Transverse colon (tissue), 4 donors: ENCODE measurements at regions not wholly inside any gene's neighbourhood (a gene's known extent, or its start where the extent isn't known, plus 50 kb on each side); places are given as distances from the start of the nearest gene placed in this dataset.

Experiments used
- DNase-seq: peaks from one replicate; pipeline ENCODE4 v3.0.0-alpha.2; 2019
- H3K27ac ChIP-seq, 4 donors: fragments of 200-600 bp; sonication (generic); 2 replicates each; pipeline ENCODE4 v1.5.1; 2016 to 2018; ENCODE audit warnings: inconsistent platforms in 4 of 4
- H3K27me3 ChIP-seq: fragments of 200-600 bp; sonication (generic); 2 replicates; pipeline ENCODE4 v1.5.1; 2017; ENCODE audit warnings: inconsistent platforms
- H3K36me3 ChIP-seq, 4 donors: fragments of 200-600 bp; sonication (generic); 2 replicates each; pipeline ENCODE4 v1.5.1; 2017 to 2019; ENCODE audit warnings: inconsistent platforms in 4 of 4
- H3K4me1 ChIP-seq, 4 donors: fragments of 200-600 bp; sonication (generic); 2 replicates each; pipeline ENCODE4 v1.5.1; 2017 to 2020; ENCODE audit warnings: inconsistent platforms in 4 of 4
- H3K4me3 ChIP-seq, 4 donors: fragments of 200-600 bp; sonication (generic); 1 replicate in 1 of 4; 2 replicates in 3 of 4; pipeline versions ENCODE4 v1.5.1 to v1.6.1; 2017 to 2019; ENCODE audit warnings: inconsistent platforms in 4 of 4
- H3K9me3 ChIP-seq, 2 donors: fragments of 200-600 bp; sonication (generic); 2 replicates each; pipeline ENCODE4 v1.5.1; 2017 to 2019; ENCODE audit warnings: inconsistent platforms in 2 of 2
- CTCF ChIP-seq, 5 experiments: fragments of 200-600 bp in 3 of 5; fragments of 450-650 bp in 2 of 5; sonication (generic) in 3 of 5; IDR thresholded peaks; 1 replicate in 2 of 5; 2 replicates in 3 of 5; pipeline ENCODE4 v1.5.1; 2016 to 2017; ENCODE audit warnings: antibody characterized with exemption in 5 of 5, inconsistent platforms in 3 of 5, mild to moderate bottlenecking in 2 of 5, moderate library complexity in 1 of 5
- EP300 ChIP-seq: sonication (generic); formaldehyde crosslinking; IDR thresholded peaks from one replicate; pipeline ENCODE4 v1.6.1; 2017; ENCODE audit warnings: antibody characterized with exemption, low read depth
- POLR2A ChIP-seq: fragments of 450-650 bp; IDR thresholded peaks from one replicate; pipeline ENCODE4 v1.6.1; 2016; ENCODE audit warnings: antibody characterized with exemption, mild to moderate bottlenecking, moderate library complexity
- POLR2AphosphoS5 ChIP-seq, 3 donors: sonication (generic); formaldehyde crosslinking; IDR thresholded peaks; one replicate each; pipeline ENCODE4 v1.6.1; 2016; ENCODE audit warnings: antibody characterized with exemption in 3 of 3
- WGBS, 2 donors: methylation state at CpG; one replicate each; pipeline ENCODE4 v1.1.5; 2018; ENCODE audit warnings: low coverage in 1 of 2; 5-methylcytosine and 5-hydroxymethylcytosine counted together
- in situ Hi-C, 4 donors: fragments of 200-750 bp; cut with MboI; loops; one replicate each; pipeline versions ENCODE4 v1.15.0 to v1.15.1; 2017; ENCODE audit warnings: low sequenced_read_pairs in 3 of 4, low pct_ligation_motif_present in 1 of 4, low pct_unique_long_range_greater_than_20kb in 1 of 4
- intact Hi-C: fragments of 100-400 bp; cut with DNase I; formaldehyde crosslinking; loops from one replicate; pipeline ENCODE4 v1.15.1; 2023; ENCODE audit warnings: low total_unique reads

DNA sequence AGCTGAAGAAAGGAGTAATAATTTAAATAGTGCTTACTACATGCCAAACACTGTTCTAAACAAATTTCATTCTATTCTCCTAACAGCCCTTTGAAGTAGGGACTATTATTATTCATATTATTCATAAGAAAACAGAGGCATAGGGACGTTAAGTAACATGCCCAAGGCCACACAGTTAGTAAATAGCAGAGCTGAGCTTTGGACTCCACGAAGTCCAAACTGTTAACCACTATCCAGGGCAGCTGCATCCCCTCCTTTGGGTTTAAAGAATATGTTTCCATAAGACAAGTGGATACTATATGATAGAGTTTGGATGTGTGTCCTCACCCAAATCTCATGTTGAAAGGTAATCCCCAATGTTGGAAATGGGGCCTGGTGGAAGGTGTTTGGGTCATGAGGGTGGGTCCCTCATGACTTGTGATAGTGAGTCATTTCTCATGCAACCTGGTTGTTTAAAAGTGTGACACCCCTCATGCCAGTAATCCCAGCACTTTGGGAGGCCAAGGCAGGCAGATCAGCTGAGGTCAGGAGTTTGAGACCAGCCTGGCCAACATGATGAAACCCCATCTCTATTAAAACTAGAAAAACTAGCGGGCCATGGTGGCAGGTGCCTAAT is 144.0 kb upstream of the CXADR start:
- H3K27ac ChIP-seq: no peak overlapping the region
- no peak for TF ChIP-seq POLR2A
- no peak overlapping the region for H3K4me3 ChIP-seq
- H3K36me3 ChIP-seq: no peaks in the 10 kb centered on the region
- no peaks in the 10 kb centered on the region for H3K9me3 ChIP-seq
- intact Hi-C loops: no loop called here
- WGBS, 2 donors: 30 to 51% methylated on average over 2 to 3 of the region's 3 CpGs
- no peak for DNase-seq
- in situ Hi-C loops: no loop called here
- no peaks in the 10 kb centered on the region for H3K27me3 ChIP-seq
- H3K4me1 ChIP-seq: peaks cover 0 to 7% (median 0%) of the 10 kb centered on the region in 4 donors

- H3K4me1 ChIP-seq: peaks cover 0 to 7% (median 0%) of the 10 kb centered on the region in 4 donors
- TF ChIP-seq EP300: no peak
- no peak for TF ChIP-seq POLR2A
- no peak for TF ChIP-seq CTCF (IDR thresholded peaks at IDR 0.05)
- no peak for TF ChIP-seq POLR2AphosphoS5 (IDR thresholded peaks at IDR 0.05)
- DNase-seq: no peak
- intact Hi-C loops: no loop called here
- H3K27me3 ChIP-seq: no peaks in the 10 kb centered on the region
- no peak overlapping the region for H3K4me3 ChIP-seq
- 49 to 75% methylated on average over 2 to 5 of the region's 5 CpGs for WGBS, 2 donors
- no peaks in the 10 kb centered on the region for H3K9me3 ChIP-seq
- no peaks in the 10 kb centered on the region for H3K36me3 ChIP-seq
- in situ Hi-C loops: no loop called here
- H3K27ac ChIP-seq: no peak overlapping the region
Observed at GRCh38 chr21:17370263-17370662, 142.6 kb upstream of the CXADR start.

- in situ Hi-C loops: no loop called here
- H3K27me3 ChIP-seq: no peaks in the 10 kb centered on the region
- no peak overlapping the region for H3K27ac ChIP-seq
Observed at GRCh38 chr21:17370916-17371315, 141.9 kb upstream of the CXADR start.

GRCh38 chr21:17371450-17371849 is 141.4 kb upstream of the CXADR start:
- in situ Hi-C loops (no loop called here), intact Hi-C loops (no loop called here)
- no peak overlapping the region for H3K27ac ChIP-seq
- H3K4me1 ChIP-seq: peaks cover 0 to 7% (median 0%) of the 10 kb centered on the region in 4 donors
- DNase-seq: no peak
- no peak overlapping the region for H3K4me3 ChIP-seq
- no peaks in the 10 kb centered on the region for H3K9me3 ChIP-seq
- no peaks in the 10 kb centered on the region for H3K36me3 ChIP-seq
- WGBS, 2 donors: 5 to 12% methylated on average over 1 of the region's 1 CpG
- H3K27me3 ChIP-seq: no peaks in the 10 kb centered on the region
- no peak for TF ChIP-seq CTCF (IDR thresholded peaks at IDR 0.05)
- TF ChIP-seq POLR2A: no peak
- TF ChIP-seq EP300: no peak
- no peak for TF ChIP-seq POLR2AphosphoS5 (IDR thresholded peaks at IDR 0.05)

More at GRCh38 chr21:17370916-17371315, 141.9 kb upstream of the CXADR start:
- 36 to 50% methylated on average over 1 to 5 of the region's 5 CpGs for WGBS, 2 donors
- TF ChIP-seq CTCF (IDR thresholded peaks at IDR 0.05): no peak
- TF ChIP-seq POLR2A: no peak
- no peak for TF ChIP-seq EP300
- no peak for TF ChIP-seq POLR2AphosphoS5 (IDR thresholded peaks at IDR 0.05)
- Histone ChIP-seq H3K4me1 (peaks cover 0 to 7% (median 0%) of the 10 kb centered on the region in 4 donors), H3K36me3 (no peaks in the 10 kb centered on the region), H3K9me3 (no peaks in the 10 kb centered on the region), H3K4me3 (no peak overlapping the region)
- intact Hi-C loops: no loop called here
- no peak for DNase-seq

GRCh38 chr21:17372200-17372599 is 140.6 kb upstream of the CXADR start:
- DNase-seq: no peak
- 57 to 62% methylated on average over 2 of the region's 2 CpGs for WGBS, 2 donors
- no peak for TF ChIP-seq POLR2A
- no peak for TF ChIP-seq EP300
- no peak for TF ChIP-seq POLR2AphosphoS5 (IDR thresholded peaks at IDR 0.05)
- TF ChIP-seq CTCF (IDR thresholded peaks at IDR 0.05): no peak
- H3K4me1 ChIP-seq: peaks cover 0 to 7% (median 0%) of the 10 kb centered on the region in 4 donors
- H3K27me3 ChIP-seq: no peaks in the 10 kb centered on the region
- in situ Hi-C loops: no loop called here
- no peaks in the 10 kb centered on the region for H3K9me3 ChIP-seq
- no peak overlapping the region for H3K4me3 ChIP-seq
- intact Hi-C loops: no loop called here
- no peak overlapping the region for H3K27ac ChIP-seq
- H3K36me3 ChIP-seq: no peaks in the 10 kb centered on the region
